ENCODE measurements at regions not wholly inside any gene's neighbourhood (a gene's known extent, or its start where the extent isn't known, plus 50 kb on each side); places are given as distances from the start of the nearest gene placed in this dataset.

- Histone ChIP-seq H3K4me1 (ENCODE audit: control insufficient read depth, extremely low read depth, insufficient read depth, low read length) (no peaks in the 10 kb centered on the region), H3K79me2 (ENCODE audit: control insufficient read depth, insufficient read depth, low read length) (no peaks in the 10 kb centered on the region), H3K4me2 (ENCODE audit: extremely low read depth, insufficient read depth, low read length) (peak overlapping the region; percentile 54), H3K27me3 (ENCODE audit: control insufficient read depth, insufficient read depth, low read length) (no peaks in the 10 kb centered on the region), H3K9me3 (ENCODE audit: control insufficient read depth, insufficient read depth, low read depth, low read length) (no peaks in the 10 kb centered on the region), H3K27ac (ENCODE audit: insufficient read depth, low read length) (no peak overlapping the region), H3K36me3 (ENCODE audit: control insufficient read depth, insufficient read depth, low read length) (no peaks in the 10 kb centered on the region), H4K20me1 (ENCODE audit: control insufficient read depth, extremely low read depth, insufficient read depth, low read length) (no peaks in the 10 kb centered on the region), H3K9ac (ENCODE audit: insufficient read depth, low read length) (no peak overlapping the region), H3K4me3 (replicated peaks in 1 of 4; ENCODE audit: control extremely low read depth in 1 of 4, insufficient read depth in 1 of 4, low read depth in 3 of 4, low read length in 4 of 4) (no peak overlapping the region), H2AFZ (ENCODE audit: low read length) (peak overlapping the region; percentile 25)
- DNase-seq (ENCODE audit: low read depth in 2 of 2): peak in 1 of 2 donors; percentile 32
- TF ChIP-seq EZH2 (IDR thresholded peaks at IDR 0.05; ENCODE audit: low read length, missing control alignments) (no peak), CTCF (conservative IDR thresholded peaks at IDR 0.05 in 1 of 2, IDR thresholded peaks at IDR 0.05 in 1 of 2; ENCODE audit: low read depth in 1 of 2, low read length in 2 of 2) (no peak)
Observed at GRCh38 chr12:115709540-115710011, 567.9 kb downstream of the MED13L start.

- no peak overlapping the region for H2AFZ ChIP-seq (ENCODE audit: low read length)
- H4K20me1 ChIP-seq (ENCODE audit: control insufficient read depth, extremely low read depth, insufficient read depth, low read length): no peaks in the 10 kb centered on the region
- H3K4me1 ChIP-seq (ENCODE audit: control insufficient read depth, extremely low read depth, insufficient read depth, low read length): no peaks in the 10 kb centered on the region
- no peaks in the 10 kb centered on the region for H3K9me3 ChIP-seq (ENCODE audit: control insufficient read depth, insufficient read depth, low read depth, low read length)
- no peak overlapping the region for H3K9ac ChIP-seq (ENCODE audit: insufficient read depth, low read length)
- H3K36me3 ChIP-seq (ENCODE audit: control insufficient read depth, insufficient read depth, low read length): no peaks in the 10 kb centered on the region
- H3K4me2 ChIP-seq (ENCODE audit: extremely low read depth, insufficient read depth, low read length): no peak overlapping the region
- H3K4me3 ChIP-seq (replicated peaks in 1 of 4; ENCODE audit: control extremely low read depth in 1 of 4, insufficient read depth in 1 of 4, low read depth in 3 of 4, low read length in 4 of 4): no peak overlapping the region
- DNase-seq (ENCODE audit: low read depth in 2 of 2): peak in 1 of 2 donors; percentile 4
- no peak overlapping the region for H3K27ac ChIP-seq (ENCODE audit: insufficient read depth, low read length)
- no peaks in the 10 kb centered on the region for H3K79me2 ChIP-seq (ENCODE audit: control insufficient read depth, insufficient read depth, low read length)
- H3K27me3 ChIP-seq (ENCODE audit: control insufficient read depth, insufficient read depth, low read length): no peaks in the 10 kb centered on the region
- TF ChIP-seq CTCF (conservative IDR thresholded peaks at IDR 0.05 in 1 of 2, IDR thresholded peaks at IDR 0.05 in 1 of 2; ENCODE audit: low read depth in 1 of 2, low read length in 2 of 2) (no peak), EZH2 (IDR thresholded peaks at IDR 0.05; ENCODE audit: low read length, missing control alignments) (no peak)
Observed at GRCh38 chr12:115708801-115709200, 568.7 kb downstream of the MED13L start.

GRCh38 chr12:115700896-115701465, 576.5 kb downstream of the MED13L start:
- no peak overlapping the region for H3K27ac ChIP-seq (ENCODE audit: insufficient read depth, low read length)
- H3K36me3 ChIP-seq (ENCODE audit: control insufficient read depth, insufficient read depth, low read length): no peaks in the 10 kb centered on the region
- TF ChIP-seq CTCF (conservative IDR thresholded peaks at IDR 0.05 in 1 of 2, IDR thresholded peaks at IDR 0.05 in 1 of 2; ENCODE audit: low read depth in 1 of 2, low read length in 2 of 2) (no peak), EZH2 (IDR thresholded peaks at IDR 0.05; ENCODE audit: low read length, missing control alignments) (no peak)
- H3K4me2 ChIP-seq (ENCODE audit: extremely low read depth, insufficient read depth, low read length): no peak overlapping the region
- no peak overlapping the region for H3K9ac ChIP-seq (ENCODE audit: insufficient read depth, low read length)
- H3K4me1 ChIP-seq (ENCODE audit: control insufficient read depth, extremely low read depth, insufficient read depth, low read length): no peaks in the 10 kb centered on the region
- H3K9me3 ChIP-seq (ENCODE audit: control insufficient read depth, insufficient read depth, low read depth, low read length): no peaks in the 10 kb centered on the region
- H3K79me2 ChIP-seq (ENCODE audit: control insufficient read depth, insufficient read depth, low read length): no peaks in the 10 kb centered on the region
- no peak overlapping the region for H3K4me3 ChIP-seq (replicated peaks in 1 of 4; ENCODE audit: control extremely low read depth in 1 of 4, insufficient read depth in 1 of 4, low read depth in 3 of 4, low read length in 4 of 4)
- H4K20me1 ChIP-seq (ENCODE audit: control insufficient read depth, extremely low read depth, insufficient read depth, low read length): no peaks in the 10 kb centered on the region
- H3K27me3 ChIP-seq (ENCODE audit: control insufficient read depth, insufficient read depth, low read length): no peaks in the 10 kb centered on the region
- H2AFZ ChIP-seq (ENCODE audit: low read length): no peak overlapping the region
- peak; percentile 9 to 19 for DNase-seq (ENCODE audit: low read depth in 2 of 2)

All from fibroblast of lung (primary cell).